Head of caudate nucleus (tissue), 42 donors: ENCODE measurements at regions not wholly inside any gene's neighbourhood (a gene's known extent, or its start where the extent isn't known, plus 50 kb on each side); places are given as distances from the start of the nearest gene placed in this dataset.
"Not testable (repeated sequence)": the region's sequence is repeated elsewhere in the genome, so short reads cannot be mapped to it uniquely, and the experiment has no call there.

Experiments used
- DNase-seq, 42 donors: peaks; one replicate each; pipeline versions ENCODE4 v3.0.0 to v3.0.0-alpha.2; 2020 to 2021; ENCODE audit warnings: mixed read lengths in 7 of 42
- intact Hi-C: fragments of 100-400 bp; cut with DNase I; formaldehyde crosslinking; loops from one replicate; pipeline ENCODE4 v1.15.0; 2022

- intact Hi-C loops: no loop called here
- DNase-seq: no peak
Observed at GRCh38 chr3:176347424-176348146, 849.7 kb downstream of the TBL1XR1 start.

- intact Hi-C loops: no loop called here
- no peak for DNase-seq
Observed at GRCh38 chr3:176341963-176342362, 855.3 kb downstream of the TBL1XR1 start.

GRCh38 chr3:176328666-176329065 is 868.6 kb downstream of the TBL1XR1 start:
- intact Hi-C loops: no loop called here
- no peak for DNase-seq

GRCh38 chr3:176328198-176328597 is 869.1 kb downstream of the TBL1XR1 start:
- DNase-seq: no peak

GRCh38 chr3:176326894-176327490 is 870.3 kb downstream of the TBL1XR1 start:
- DNase-seq, intact Hi-C loops: not testable (repeated sequence)

More at GRCh38 chr3:176328198-176328597, 869.1 kb downstream of the TBL1XR1 start:
- intact Hi-C loops: no loop called here

- DNase-seq, intact Hi-C loops: not testable (repeated sequence)
Observed at GRCh38 chr3:176321532-176321931, 875.8 kb downstream of the TBL1XR1 start.

- intact Hi-C loops: no loop called here
- DNase-seq: no peak
Observed at GRCh38 chr3:176321099-176321498, 876.2 kb downstream of the TBL1XR1 start.

GRCh38 chr3:176313426-176313825 is 883.9 kb downstream of the TBL1XR1 start:
- intact Hi-C loops: no loop called here
- DNase-seq: no peak

GRCh38 chr3:176310641-176311040 is 886.6 kb downstream of the TBL1XR1 start:
- intact Hi-C loops: no loop called here
- no peak for DNase-seq

- no peak for DNase-seq
- intact Hi-C loops: no loop called here
Observed at GRCh38 chr3:176302271-176302670, 895.0 kb downstream of the TBL1XR1 start.

- intact Hi-C loops: no loop called here
- DNase-seq: no peak
Observed at GRCh38 chr3:176296066-176296597, 901.1 kb downstream of the TBL1XR1 start.

- no peak for DNase-seq
- intact Hi-C loops: no loop called here
Observed at GRCh38 chr3:176293276-176293675, 904.0 kb downstream of the TBL1XR1 start.

- intact Hi-C loops: no loop called here
- DNase-seq: no peak
Observed at GRCh38 chr3:176286476-176287085, 910.7 kb downstream of the TBL1XR1 start.

- no peak for DNase-seq
- intact Hi-C loops: no loop called here
Observed at GRCh38 chr3:176275538-176275937, 921.7 kb downstream of the TBL1XR1 start.

GRCh38 chr3:176275113-176275512 is 922.2 kb downstream of the TBL1XR1 start:
- intact Hi-C loops: no loop called here
- DNase-seq: no peak

- intact Hi-C loops: no loop called here
- no peak for DNase-seq
Observed at GRCh38 chr3:176274161-176274560, 923.1 kb downstream of the TBL1XR1 start.

- intact Hi-C loops: no loop called here
- no peak for DNase-seq
Observed at GRCh38 chr3:176262071-176262470, 935.2 kb downstream of the TBL1XR1 start.

GRCh38 chr3:176247191-176247590 is 950.1 kb downstream of the TBL1XR1 start:
- no peak for DNase-seq
- intact Hi-C loops: no loop called here

- intact Hi-C loops: no loop called here
- DNase-seq: no peak
Observed at GRCh38 chr3:176219970-176220369, 977.3 kb downstream of the TBL1XR1 start.

- intact Hi-C loops: no loop called here
- DNase-seq: no peak
Observed at GRCh38 chr3:176214758-176215157, 982.5 kb downstream of the TBL1XR1 start.
